ENCODE measurements at regions not wholly inside any gene's neighbourhood (a gene's known extent, or its start where the extent isn't known, plus 50 kb on each side); places are given as distances from the start of the nearest gene placed in this dataset.

- Histone ChIP-seq H3K4me3 (ENCODE audit: low read depth, low read length) (peak overlapping the region; percentile 17), H3K27ac (no peak overlapping the region)
- TF ChIP-seq CTCF (IDR thresholded peaks at IDR 0.05), result no peak
These were observed 358.9 kb upstream of the PCSK5 start for GRCh38 chr9:75531588-75531987.

GRCh38 chr9:75532233-75533050 is 358.0 kb upstream of the PCSK5 start:
- peak overlapping the region; percentile 17 for H3K4me3 ChIP-seq (ENCODE audit: low read depth, low read length)
- H3K36me3 ChIP-seq (ENCODE audit: control insufficient read depth, insufficient read depth, low read length), result no peaks in the 10 kb centered on the region
- no peak overlapping the region for H3K9ac ChIP-seq
- no peaks in the 10 kb centered on the region for H3K79me2 ChIP-seq
- H3K27ac ChIP-seq, result no peak overlapping the region
- H3K27me3 ChIP-seq (ENCODE audit: control insufficient read depth, insufficient read depth, low read length), result no peaks in the 10 kb centered on the region
- peaks cover 2% of the 10 kb centered on the region for H3K4me1 ChIP-seq
- H2AFZ ChIP-seq, result no peak overlapping the region
- no peak for TF ChIP-seq CTCF (IDR thresholded peaks at IDR 0.05)
- peak overlapping the region; percentile 50 for H3K4me2 ChIP-seq (ENCODE audit: low read length)
- no peaks in the 10 kb centered on the region for H3K9me3 ChIP-seq (ENCODE audit: control insufficient read depth, low read length)

More at GRCh38 chr9:75531588-75531987, 358.9 kb upstream of the PCSK5 start:
- Histone ChIP-seq H3K4me1 (peaks cover 2% of the 10 kb centered on the region), H3K9me3 (ENCODE audit: control insufficient read depth, low read length) (no peaks in the 10 kb centered on the region), H3K27me3 (ENCODE audit: control insufficient read depth, insufficient read depth, low read length) (no peaks in the 10 kb centered on the region), H3K79me2 (no peaks in the 10 kb centered on the region), H3K36me3 (ENCODE audit: control insufficient read depth, insufficient read depth, low read length) (no peaks in the 10 kb centered on the region), H2AFZ (no peak overlapping the region), H3K4me2 (ENCODE audit: low read length) (peak overlapping the region; percentile 50), H3K9ac (no peak overlapping the region)

- Histone ChIP-seq H3K4me1 (peaks cover 4% of the 10 kb centered on the region), H3K4me2 (ENCODE audit: low read length) (no peak overlapping the region), H2AFZ (no peak overlapping the region), H3K4me3 (ENCODE audit: low read depth, low read length) (no peak overlapping the region), H3K79me2 (no peaks in the 10 kb centered on the region), H3K27ac (no peak overlapping the region), H3K27me3 (ENCODE audit: control insufficient read depth, insufficient read depth, low read length) (no peaks in the 10 kb centered on the region), H3K36me3 (ENCODE audit: control insufficient read depth, insufficient read depth, low read length) (no peaks in the 10 kb centered on the region), H3K9ac (no peak overlapping the region), H3K9me3 (ENCODE audit: control insufficient read depth, low read length) (no peaks in the 10 kb centered on the region)
- no peak for TF ChIP-seq CTCF (IDR thresholded peaks at IDR 0.05)
These were observed 350.9 kb upstream of the PCSK5 start for GRCh38 chr9:75539523-75539922.

- no peak overlapping the region for H2AFZ ChIP-seq
- no peaks in the 10 kb centered on the region for H3K9me3 ChIP-seq (ENCODE audit: control insufficient read depth, low read length)
- no peak overlapping the region for H3K9ac ChIP-seq
- no peak for TF ChIP-seq CTCF (IDR thresholded peaks at IDR 0.05)
- no peaks in the 10 kb centered on the region for H3K36me3 ChIP-seq (ENCODE audit: control insufficient read depth, insufficient read depth, low read length)
- no peak overlapping the region for H3K27ac ChIP-seq
- no peaks in the 10 kb centered on the region for H3K79me2 ChIP-seq
- H3K4me3 ChIP-seq (ENCODE audit: low read depth, low read length), result no peak overlapping the region
- peaks cover 5% of the 10 kb centered on the region for H3K4me1 ChIP-seq
- no peak overlapping the region for H3K4me2 ChIP-seq (ENCODE audit: low read length)
- no peaks in the 10 kb centered on the region for H3K27me3 ChIP-seq (ENCODE audit: control insufficient read depth, insufficient read depth, low read length)
These were observed 350.3 kb upstream of the PCSK5 start for GRCh38 chr9:75540185-75540584.

GRCh38 chr9:75541734-75542133 is 348.7 kb upstream of the PCSK5 start:
- Histone ChIP-seq H3K36me3 (ENCODE audit: control insufficient read depth, insufficient read depth, low read length) (no peaks in the 10 kb centered on the region), H3K9ac (no peak overlapping the region), H3K79me2 (no peaks in the 10 kb centered on the region), H2AFZ (no peak overlapping the region), H3K4me3 (ENCODE audit: low read depth, low read length) (no peak overlapping the region), H3K4me2 (ENCODE audit: low read length) (no peak overlapping the region), H3K4me1 (peaks cover 5% of the 10 kb centered on the region), H3K27ac (no peak overlapping the region), H3K9me3 (ENCODE audit: control insufficient read depth, low read length) (no peaks in the 10 kb centered on the region), H3K27me3 (ENCODE audit: control insufficient read depth, insufficient read depth, low read length) (no peaks in the 10 kb centered on the region)
- no peak for TF ChIP-seq CTCF (IDR thresholded peaks at IDR 0.05)
